Fibroblast of lung (primary cell): ENCODE measurements at regions not wholly inside any gene's neighbourhood (a gene's known extent, or its start where the extent isn't known, plus 50 kb on each side); places are given as distances from the start of the nearest gene placed in this dataset.
"Not testable (repeated sequence)": the region's sequence is repeated elsewhere in the genome, so short reads cannot be mapped to it uniquely, and the experiment has no call there.

Experiments
- DNase-seq, 2 donors: peaks; one replicate each; pipeline versions ENCODE4 v3.0.0 to v3.0.0-alpha.2; 2010; ENCODE audit warnings: low read depth in 2 of 2
- H2AFZ ChIP-seq: 2 replicates; pipeline ENCODE4 v1.5.1; 2012; ENCODE audit warnings: low read length, control low read depth, inconsistent platforms
- H3K27ac ChIP-seq: 2 replicates; pipeline ENCODE4 v1.5.1; 2011; ENCODE audit warnings: low read length, control low read depth; ENCODE audit not compliant: insufficient read depth
- H3K27me3 ChIP-seq: 2 replicates; pipeline ENCODE4 v1.5.1; 2011; ENCODE audit warnings: mild to moderate bottlenecking, low read length; ENCODE audit not compliant: control insufficient read depth, insufficient read depth
- H3K36me3 ChIP-seq: 2 replicates; pipeline ENCODE4 v1.5.1; 2011; ENCODE audit warnings: low read length; ENCODE audit not compliant: control insufficient read depth, insufficient read depth
- H3K4me1 ChIP-seq: 2 replicates; pipeline ENCODE4 v1.5.1; 2011; ENCODE audit warnings: low read length; ENCODE audit not compliant: control insufficient read depth, insufficient read depth; ENCODE audit errors: extremely low read depth
- H3K4me2 ChIP-seq: 2 replicates; pipeline ENCODE4 v1.5.1; 2011; ENCODE audit warnings: low read length, control low read depth; ENCODE audit not compliant: insufficient read depth; ENCODE audit errors: extremely low read depth
- H3K4me3 ChIP-seq, 4 experiments: fragments of 200-600 bp in 1 of 4; sonication (generic) in 1 of 4; replicated peaks in 1 of 4; 2 replicates each; pipeline ENCODE4 v1.5.1; 2011 to 2016; ENCODE audit warnings: low read length in 4 of 4, low read depth in 3 of 4, mild to moderate bottlenecking in 3 of 4, control low read depth in 2 of 4, inconsistent platforms in 1 of 4, mixed read lengths in 1 of 4; ENCODE audit not compliant: insufficient read depth in 1 of 4; ENCODE audit errors: control extremely low read depth in 1 of 4
- H3K79me2 ChIP-seq: 2 replicates; pipeline ENCODE4 v1.5.1; 2012; ENCODE audit warnings: mild to moderate bottlenecking, low read length, inconsistent platforms; ENCODE audit not compliant: control insufficient read depth, insufficient read depth
- H3K9ac ChIP-seq: 2 replicates; pipeline ENCODE4 v1.5.1; 2011; ENCODE audit warnings: mild to moderate bottlenecking, low read length, control low read depth; ENCODE audit not compliant: insufficient read depth
- H3K9me3 ChIP-seq: 2 replicates; pipeline ENCODE4 v1.5.1; 2012; ENCODE audit warnings: low read depth, low read length; ENCODE audit not compliant: control insufficient read depth, insufficient read depth
- H4K20me1 ChIP-seq: 2 replicates; pipeline ENCODE4 v1.5.1; 2011; ENCODE audit warnings: low read length; ENCODE audit not compliant: control insufficient read depth, insufficient read depth; ENCODE audit errors: extremely low read depth
- EZH2 ChIP-seq: IDR thresholded peaks from 2 replicates; pipeline ENCODE4 v1.5.1; 2012; ENCODE audit warnings: low read length, control low read depth, mild to moderate bottlenecking; ENCODE audit errors: missing control alignments
- TF ChIP-seq, protein P1 (sequence below), 2 donors: IDR thresholded peaks in 1 of 2; conservative IDR thresholded peaks in 1 of 2; 1 replicate in 1 of 2; 2 replicates in 1 of 2; pipeline ENCODE4 v1.5.1; 2011 to 2012; ENCODE audit warnings: low read length in 2 of 2, control low read depth in 1 of 2, inconsistent platforms in 1 of 2, low read depth in 1 of 2, mild to moderate bottlenecking in 1 of 2

DNA sequence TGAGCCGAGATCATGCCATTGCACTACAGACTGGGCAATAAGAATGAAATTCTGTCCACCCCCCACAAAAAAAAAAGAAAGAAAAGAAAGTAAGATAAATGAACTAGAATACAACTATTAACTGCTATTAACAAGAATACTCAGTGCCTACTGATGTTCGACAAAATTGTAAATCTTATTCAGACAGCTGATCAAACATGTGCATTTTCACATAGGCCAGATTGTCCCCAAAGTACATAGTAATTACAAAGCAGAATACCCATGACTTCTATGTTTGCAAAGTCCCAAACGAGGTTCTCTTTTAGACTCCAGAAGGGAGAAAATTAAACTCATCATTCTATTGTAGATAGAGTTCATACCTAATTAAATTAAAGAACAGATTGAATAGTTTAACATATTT lies 113.4 kb downstream of the UFM1 start:
- TF ChIP-seq, protein P1, sequence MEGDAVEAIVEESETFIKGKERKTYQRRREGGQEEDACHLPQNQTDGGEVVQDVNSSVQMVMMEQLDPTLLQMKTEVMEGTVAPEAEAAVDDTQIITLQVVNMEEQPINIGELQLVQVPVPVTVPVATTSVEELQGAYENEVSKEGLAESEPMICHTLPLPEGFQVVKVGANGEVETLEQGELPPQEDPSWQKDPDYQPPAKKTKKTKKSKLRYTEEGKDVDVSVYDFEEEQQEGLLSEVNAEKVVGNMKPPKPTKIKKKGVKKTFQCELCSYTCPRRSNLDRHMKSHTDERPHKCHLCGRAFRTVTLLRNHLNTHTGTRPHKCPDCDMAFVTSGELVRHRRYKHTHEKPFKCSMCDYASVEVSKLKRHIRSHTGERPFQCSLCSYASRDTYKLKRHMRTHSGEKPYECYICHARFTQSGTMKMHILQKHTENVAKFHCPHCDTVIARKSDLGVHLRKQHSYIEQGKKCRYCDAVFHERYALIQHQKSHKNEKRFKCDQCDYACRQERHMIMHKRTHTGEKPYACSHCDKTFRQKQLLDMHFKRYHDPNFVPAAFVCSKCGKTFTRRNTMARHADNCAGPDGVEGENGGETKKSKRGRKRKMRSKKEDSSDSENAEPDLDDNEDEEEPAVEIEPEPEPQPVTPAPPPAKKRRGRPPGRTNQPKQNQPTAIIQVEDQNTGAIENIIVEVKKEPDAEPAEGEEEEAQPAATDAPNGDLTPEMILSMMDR (conservative IDR thresholded peaks at IDR 0.05 in 1 of 2, IDR thresholded peaks at IDR 0.05 in 1 of 2; ENCODE audit: low read depth in 1 of 2, low read length in 2 of 2): no peak
- no peak for TF ChIP-seq EZH2
- Histone ChIP-seq H4K20me1 (no peaks in the 10 kb centered on the region), H3K27me3 (no peaks in the 10 kb centered on the region)

DNA sequence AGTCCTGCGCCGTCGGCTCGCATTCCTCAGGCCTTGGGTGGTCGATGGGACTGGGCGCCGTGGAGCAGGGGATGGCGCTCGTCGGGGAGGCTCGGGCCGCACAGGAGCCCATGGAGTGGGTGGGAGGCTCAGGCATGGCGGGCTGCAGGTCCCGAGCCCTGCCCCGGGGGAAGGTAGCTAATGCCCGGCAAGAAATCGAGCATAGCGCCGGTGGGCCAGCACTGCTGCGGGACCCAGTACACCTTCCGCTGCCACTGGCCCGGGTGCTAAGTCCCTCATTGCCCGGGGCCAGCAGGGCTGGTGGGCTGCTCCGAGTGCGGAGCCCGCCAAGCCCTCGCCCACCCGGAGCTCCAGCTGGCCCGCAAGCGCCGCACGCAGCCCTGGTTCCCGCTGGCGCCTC lies 122.8 kb downstream of the UFM1 start:
- not testable (repeated sequence) for H3K9ac ChIP-seq, H3K4me2 ChIP-seq, DNase-seq, H3K4me3 ChIP-seq, H3K27ac ChIP-seq, H4K20me1 ChIP-seq, H3K79me2 ChIP-seq, H3K9me3 ChIP-seq, H2AFZ ChIP-seq, H3K4me1 ChIP-seq, H3K27me3 ChIP-seq, H3K36me3 ChIP-seq

More for the DNA sequence above, 113.4 kb downstream of the UFM1 start:
- no peak overlapping the region for H3K4me3 ChIP-seq
- no peak overlapping the region for H3K27ac ChIP-seq
- H3K36me3 ChIP-seq: no peaks in the 10 kb centered on the region
- no peaks in the 10 kb centered on the region for H3K4me1 ChIP-seq
- no peaks in the 10 kb centered on the region for H3K79me2 ChIP-seq
- no peak overlapping the region for H2AFZ ChIP-seq
- H3K9ac ChIP-seq: no peak overlapping the region
- no peak overlapping the region for H3K4me2 ChIP-seq
- DNase-seq: no peak
- H3K9me3 ChIP-seq: no peaks in the 10 kb centered on the region

DNA sequence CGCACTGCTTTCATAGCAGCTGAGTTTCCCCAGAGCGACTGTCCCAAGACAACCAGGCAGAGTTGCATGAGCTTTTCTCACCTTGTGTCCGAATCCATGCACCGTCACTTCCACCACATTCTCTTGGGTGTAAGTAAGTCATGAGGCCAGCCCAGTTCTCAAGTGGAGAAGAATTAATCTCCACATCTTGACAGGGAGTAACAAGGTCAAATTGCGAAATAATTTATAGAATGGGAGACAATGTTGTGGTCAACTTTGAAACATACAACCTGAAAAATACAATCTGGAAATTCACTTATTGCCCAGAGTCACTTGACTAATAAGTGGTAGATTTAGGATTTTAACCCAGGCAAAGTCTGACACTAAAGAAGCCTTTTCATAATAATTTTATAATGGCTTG lies 123.7 kb downstream of the UFM1 start:
- Histone ChIP-seq H3K27me3 (no peaks in the 10 kb centered on the region), H3K4me3 (no peak overlapping the region), H3K4me2 (no peak overlapping the region), H3K4me1 (no peaks in the 10 kb centered on the region), H3K79me2 (no peaks in the 10 kb centered on the region), H3K9me3 (no peaks in the 10 kb centered on the region), H3K36me3 (no peaks in the 10 kb centered on the region), H3K9ac (no peak overlapping the region), H3K27ac (no peak overlapping the region), H4K20me1 (no peaks in the 10 kb centered on the region), H2AFZ (no peak overlapping the region)
- TF ChIP-seq, protein P1 (conservative IDR thresholded peaks at IDR 0.05 in 1 of 2, IDR thresholded peaks at IDR 0.05 in 1 of 2; ENCODE audit: low read depth in 1 of 2, low read length in 2 of 2): no peak
- TF ChIP-seq EZH2: no peak
- DNase-seq: no peak
